Suprapubic skin (tissue), 4 donors: ENCODE measurements at regions not wholly inside any gene's neighbourhood (a gene's known extent, or its start where the extent isn't known, plus 50 kb on each side); places are given as distances from the start of the nearest gene placed in this dataset.

Experiments used
- EP300 ChIP-seq: sonication (generic); formaldehyde crosslinking; IDR thresholded peaks from one replicate; pipeline ENCODE4 v1.6.1; 2017; ENCODE audit warnings: antibody characterized with exemption
- POLR2A ChIP-seq, 2 donors: fragments of 450-650 bp; IDR thresholded peaks; one replicate each; pipeline ENCODE4 v1.6.1; 2017; ENCODE audit warnings: antibody characterized with exemption in 2 of 2, mild to moderate bottlenecking in 2 of 2, moderate library complexity in 2 of 2
- POLR2AphosphoS5 ChIP-seq, 3 donors: sonication (generic); formaldehyde crosslinking; IDR thresholded peaks; one replicate each; pipeline ENCODE4 v1.6.1; 2017; ENCODE audit warnings: antibody characterized with exemption in 3 of 3
- TF ChIP-seq, protein P1 (sequence below), 2 donors: fragments of 200-600 bp in 1 of 2; fragments of 450-650 bp in 1 of 2; sonication (generic) in 1 of 2; IDR thresholded peaks; one replicate each; pipeline ENCODE4 v1.5.1; 2016 to 2019; ENCODE audit warnings: antibody characterized with exemption in 2 of 2, mild to moderate bottlenecking in 1 of 2, moderate library complexity in 1 of 2

DNA sequence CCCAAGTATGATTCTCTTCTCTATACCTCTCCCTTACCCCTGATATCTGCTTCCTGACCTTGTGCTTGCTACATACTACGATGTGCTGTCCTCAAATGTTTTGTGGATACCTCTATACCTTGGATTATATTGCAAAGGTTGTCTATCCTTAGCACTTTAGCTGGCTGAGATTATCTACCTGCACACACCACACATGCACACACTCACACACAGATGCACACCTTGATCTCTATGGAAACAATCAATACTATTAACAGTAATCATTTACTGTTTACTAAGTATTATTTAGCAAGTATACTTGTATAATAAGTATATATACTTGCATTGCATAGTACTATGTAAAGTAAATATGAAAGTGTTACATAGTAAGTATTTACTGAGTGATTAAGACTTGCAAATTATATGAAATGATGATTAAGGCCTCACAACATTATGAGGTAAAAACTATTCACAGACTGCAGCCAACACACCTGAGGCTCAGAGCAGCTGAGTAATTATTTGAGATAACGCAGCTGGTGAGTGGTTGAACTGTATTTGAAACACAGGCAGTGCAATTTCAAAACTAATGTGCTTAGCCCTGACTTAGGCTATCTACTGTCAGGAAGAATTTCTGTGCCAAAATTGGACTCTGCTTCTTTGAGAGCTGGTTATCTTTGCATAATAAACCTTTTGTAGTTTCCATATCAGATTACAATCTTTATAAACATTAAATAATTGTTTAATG is 699.9 kb downstream of the FRK start:
- TF ChIP-seq EP300 (no peak), POLR2AphosphoS5 (IDR thresholded peaks at IDR 0.05) (no peak), POLR2A (IDR thresholded peaks at IDR 0.05) (no peak)
- TF ChIP-seq, protein P1, sequence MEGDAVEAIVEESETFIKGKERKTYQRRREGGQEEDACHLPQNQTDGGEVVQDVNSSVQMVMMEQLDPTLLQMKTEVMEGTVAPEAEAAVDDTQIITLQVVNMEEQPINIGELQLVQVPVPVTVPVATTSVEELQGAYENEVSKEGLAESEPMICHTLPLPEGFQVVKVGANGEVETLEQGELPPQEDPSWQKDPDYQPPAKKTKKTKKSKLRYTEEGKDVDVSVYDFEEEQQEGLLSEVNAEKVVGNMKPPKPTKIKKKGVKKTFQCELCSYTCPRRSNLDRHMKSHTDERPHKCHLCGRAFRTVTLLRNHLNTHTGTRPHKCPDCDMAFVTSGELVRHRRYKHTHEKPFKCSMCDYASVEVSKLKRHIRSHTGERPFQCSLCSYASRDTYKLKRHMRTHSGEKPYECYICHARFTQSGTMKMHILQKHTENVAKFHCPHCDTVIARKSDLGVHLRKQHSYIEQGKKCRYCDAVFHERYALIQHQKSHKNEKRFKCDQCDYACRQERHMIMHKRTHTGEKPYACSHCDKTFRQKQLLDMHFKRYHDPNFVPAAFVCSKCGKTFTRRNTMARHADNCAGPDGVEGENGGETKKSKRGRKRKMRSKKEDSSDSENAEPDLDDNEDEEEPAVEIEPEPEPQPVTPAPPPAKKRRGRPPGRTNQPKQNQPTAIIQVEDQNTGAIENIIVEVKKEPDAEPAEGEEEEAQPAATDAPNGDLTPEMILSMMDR (IDR thresholded peaks at IDR 0.05) = no peak
